Astrocyte (in vitro differentiated cells and primary cell): ENCODE measurements at regions not wholly inside any gene's neighbourhood (a gene's known extent, or its start where the extent isn't known, plus 50 kb on each side); places are given as distances from the start of the nearest gene placed in this dataset.
"Not testable (repeated sequence)": the region's sequence is repeated elsewhere in the genome, so short reads cannot be mapped to it uniquely, and the experiment has no call there.

Experiments used
- DNase-seq: peaks from one replicate; pipeline ENCODE4 v3.0.0-alpha.2; 2010; ENCODE audit warnings: low read depth
- FAIRE-seq: peaks from 2 replicates; lab custom pipeline; 2011; peaks lifted over from hg19 to GRCh38; lab: Jason Lieb, UNC
- H2AFZ ChIP-seq: 2 replicates; pipeline ENCODE4 v1.6.0; 2012; ENCODE audit warnings: low read depth, low read length, inconsistent platforms
- H3K27ac ChIP-seq: 2 replicates; pipeline ENCODE4 v1.5.1; 2011; ENCODE audit warnings: low read depth, low read length, inconsistent platforms
- H3K27me3 ChIP-seq: 2 replicates; pipeline ENCODE4 v1.6.0; 2011; ENCODE audit warnings: low read length, inconsistent platforms; ENCODE audit not compliant: insufficient read depth
- H3K36me3 ChIP-seq: 2 replicates; pipeline ENCODE4 v1.5.1; 2011; ENCODE audit warnings: low read length, inconsistent platforms; ENCODE audit not compliant: insufficient read depth
- H3K4me1 ChIP-seq: 2 replicates; pipeline ENCODE4 v1.5.1; 2011; ENCODE audit warnings: low read length, inconsistent platforms; ENCODE audit not compliant: insufficient read depth
- H3K4me2 ChIP-seq: 2 replicates; pipeline ENCODE4 v1.6.0; 2012; ENCODE audit warnings: low read length, inconsistent platforms
- H3K4me3 ChIP-seq: 2 replicates; pipeline ENCODE4 v1.5.1; 2011; ENCODE audit warnings: low read depth, mild to moderate bottlenecking, low read length, inconsistent platforms; ENCODE audit not compliant: insufficient read depth
- H3K79me2 ChIP-seq: 2 replicates; pipeline ENCODE4 v1.6.0; 2012; ENCODE audit warnings: mild to moderate bottlenecking, low read length, inconsistent platforms; ENCODE audit not compliant: insufficient read depth
- H3K9ac ChIP-seq: 2 replicates; pipeline ENCODE4 v1.6.0; 2012; ENCODE audit warnings: mild to moderate bottlenecking, low read length, inconsistent platforms
- H3K9me3 ChIP-seq: 2 replicates; pipeline ENCODE4 v1.5.1; 2012; ENCODE audit warnings: low read depth, mild to moderate bottlenecking, low read length, inconsistent platforms; ENCODE audit not compliant: insufficient read depth
- H4K20me1 ChIP-seq: 2 replicates; pipeline ENCODE4 v1.6.0; 2012; ENCODE audit warnings: low read length, inconsistent platforms; ENCODE audit not compliant: insufficient read depth
- H3K27ac Mint-ChIP-seq: one replicate; pipeline ENCODE4 v1.8.0; 2021; ENCODE audit warnings: mild to moderate bottlenecking, mixed read lengths; ENCODE audit not compliant: unreplicated experiment
- H3K27me3 Mint-ChIP-seq: one replicate; pipeline ENCODE4 v1.8.0; 2021; ENCODE audit warnings: low read depth, mixed read lengths; ENCODE audit not compliant: unreplicated experiment
- H3K36me3 Mint-ChIP-seq: one replicate; pipeline ENCODE4 v1.8.0; 2021; ENCODE audit warnings: low read depth, mixed read lengths; ENCODE audit not compliant: unreplicated experiment
- H3K4me1 Mint-ChIP-seq: one replicate; pipeline ENCODE4 v1.8.0; 2021; ENCODE audit warnings: low read depth, mixed read lengths; ENCODE audit not compliant: unreplicated experiment
- H3K4me3 Mint-ChIP-seq: one replicate; pipeline ENCODE4 v1.8.0; 2021; ENCODE audit warnings: mild to moderate bottlenecking, moderate library complexity, mixed read lengths; ENCODE audit not compliant: unreplicated experiment
- H3K9me3 Mint-ChIP-seq: one replicate; pipeline ENCODE4 v1.8.0; 2021; ENCODE audit warnings: mild to moderate bottlenecking, mixed read lengths; ENCODE audit not compliant: unreplicated experiment
- EZH2 ChIP-seq: IDR thresholded peaks from 2 replicates; pipeline ENCODE4 v1.6.1; 2012; ENCODE audit warnings: mild to moderate bottlenecking, low read length, inconsistent platforms; ENCODE audit not compliant: insufficient read depth
- TF ChIP-seq, protein P1 (sequence below): IDR thresholded peaks from 2 replicates; pipeline ENCODE4 v1.5.1; 2011; ENCODE audit warnings: low read depth, mild to moderate bottlenecking, inconsistent platforms, low read length, moderate library complexity; ENCODE audit not compliant: insufficient read depth

- no peak for DNase-seq
- Mint-ChIP-seq H3K4me3 (no peak overlapping the region), H3K27ac (no peak overlapping the region), H3K36me3 (no peaks in the 10 kb centered on the region), H3K9me3 (peaks cover 2% of the 10 kb centered on the region), H3K27me3 (no peaks in the 10 kb centered on the region), H3K4me1 (no peaks in the 10 kb centered on the region)
- no peaks in the 10 kb centered on the region for H3K36me3 ChIP-seq
- H3K27ac ChIP-seq, result no peak overlapping the region
- no peaks in the 10 kb centered on the region for H4K20me1 ChIP-seq
- TF ChIP-seq EZH2, result no peak
- TF ChIP-seq, protein P1, sequence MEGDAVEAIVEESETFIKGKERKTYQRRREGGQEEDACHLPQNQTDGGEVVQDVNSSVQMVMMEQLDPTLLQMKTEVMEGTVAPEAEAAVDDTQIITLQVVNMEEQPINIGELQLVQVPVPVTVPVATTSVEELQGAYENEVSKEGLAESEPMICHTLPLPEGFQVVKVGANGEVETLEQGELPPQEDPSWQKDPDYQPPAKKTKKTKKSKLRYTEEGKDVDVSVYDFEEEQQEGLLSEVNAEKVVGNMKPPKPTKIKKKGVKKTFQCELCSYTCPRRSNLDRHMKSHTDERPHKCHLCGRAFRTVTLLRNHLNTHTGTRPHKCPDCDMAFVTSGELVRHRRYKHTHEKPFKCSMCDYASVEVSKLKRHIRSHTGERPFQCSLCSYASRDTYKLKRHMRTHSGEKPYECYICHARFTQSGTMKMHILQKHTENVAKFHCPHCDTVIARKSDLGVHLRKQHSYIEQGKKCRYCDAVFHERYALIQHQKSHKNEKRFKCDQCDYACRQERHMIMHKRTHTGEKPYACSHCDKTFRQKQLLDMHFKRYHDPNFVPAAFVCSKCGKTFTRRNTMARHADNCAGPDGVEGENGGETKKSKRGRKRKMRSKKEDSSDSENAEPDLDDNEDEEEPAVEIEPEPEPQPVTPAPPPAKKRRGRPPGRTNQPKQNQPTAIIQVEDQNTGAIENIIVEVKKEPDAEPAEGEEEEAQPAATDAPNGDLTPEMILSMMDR, result no peak
- no peak overlapping the region for H3K9ac ChIP-seq
- no peak overlapping the region for H3K4me3 ChIP-seq
- FAIRE-seq, result no peak
- no peaks in the 10 kb centered on the region for H3K27me3 ChIP-seq
- H3K4me1 ChIP-seq, result no peaks in the 10 kb centered on the region
- no peaks in the 10 kb centered on the region for H3K79me2 ChIP-seq
- no peak overlapping the region for H3K4me2 ChIP-seq
- no peak overlapping the region for H2AFZ ChIP-seq
- no peaks in the 10 kb centered on the region for H3K9me3 ChIP-seq
Observed at GRCh38 chrX:33906971-33907370, 225.1 kb downstream of the FAM47A start.

DNA sequence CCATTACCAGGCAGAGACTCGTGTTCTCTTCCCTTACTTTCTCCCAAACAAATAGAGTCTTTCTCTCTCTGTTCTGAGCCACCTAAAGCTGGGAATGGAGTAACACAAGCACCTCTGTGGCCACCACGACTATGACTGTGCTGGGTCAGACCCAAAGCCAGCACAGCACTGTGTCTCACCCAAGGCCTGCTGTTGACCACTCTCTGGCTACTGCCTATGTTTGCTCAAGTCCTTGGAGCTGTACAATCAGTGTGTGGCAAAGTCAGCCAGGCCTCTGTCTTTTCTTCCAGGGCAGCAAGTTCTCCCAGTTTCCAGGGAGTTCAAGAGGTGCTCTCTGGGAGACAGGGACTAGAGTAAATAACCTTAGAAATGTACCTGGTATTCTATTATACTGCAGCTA, 239.4 kb downstream of the FAM47A start:
- no peak overlapping the region for H3K4me3 Mint-ChIP-seq
- H3K4me3 ChIP-seq, result no peak overlapping the region
- H3K9me3 Mint-ChIP-seq, result no peaks in the 10 kb centered on the region

GRCh38 chrX:33855251-33855650, 276.9 kb downstream of the FAM47A start:
- Mint-ChIP-seq H3K4me1 (no peaks in the 10 kb centered on the region), H3K27ac (no peak overlapping the region)
- no peak overlapping the region for H3K4me3 ChIP-seq

More for the DNA sequence above, 239.4 kb downstream of the FAM47A start:
- H3K27ac ChIP-seq, result no peak overlapping the region
- no peak overlapping the region for H3K9ac ChIP-seq
- DNase-seq, result no peak
- no peak for TF ChIP-seq EZH2
- TF ChIP-seq, protein P1, result no peak
- no peak overlapping the region for H3K27ac Mint-ChIP-seq
- H3K9me3 ChIP-seq, result no peaks in the 10 kb centered on the region
- H3K27me3 ChIP-seq, result no peaks in the 10 kb centered on the region
- H3K4me1 Mint-ChIP-seq, result no peaks in the 10 kb centered on the region
- H2AFZ ChIP-seq, result no peak overlapping the region
- H4K20me1 ChIP-seq, result no peaks in the 10 kb centered on the region
- no peaks in the 10 kb centered on the region for H3K79me2 ChIP-seq
- no peaks in the 10 kb centered on the region for H3K36me3 ChIP-seq
- no peak overlapping the region for H3K4me2 ChIP-seq
- FAIRE-seq, result no peak
- H3K4me1 ChIP-seq, result no peaks in the 10 kb centered on the region
- no peaks in the 10 kb centered on the region for H3K27me3 Mint-ChIP-seq
- no peaks in the 10 kb centered on the region for H3K36me3 Mint-ChIP-seq

DNA sequence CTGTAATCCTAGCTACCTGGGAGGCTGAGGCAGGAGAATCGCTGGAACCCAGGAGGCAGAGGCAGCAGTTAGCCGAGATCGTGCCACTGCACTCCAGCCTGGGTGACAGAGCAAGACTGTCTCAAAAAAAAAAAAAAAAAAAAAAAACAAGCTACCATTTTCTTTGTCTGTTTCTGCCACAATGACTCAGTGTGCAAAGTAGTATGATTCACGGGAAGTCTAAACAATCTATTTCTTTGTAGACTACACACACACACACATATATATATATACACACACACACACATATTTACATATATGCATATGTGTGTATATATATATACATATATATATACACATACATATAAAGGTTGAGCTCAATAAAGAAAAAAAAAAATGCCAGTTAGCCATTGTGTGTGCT, 280.0 kb downstream of the FAM47A start:
- H3K9ac ChIP-seq, H3K27me3 Mint-ChIP-seq, H3K4me3 Mint-ChIP-seq, H3K27me3 ChIP-seq, H3K36me3 ChIP-seq, H3K4me2 ChIP-seq, FAIRE-seq, H2AFZ ChIP-seq, H3K4me3 ChIP-seq, DNase-seq, H3K4me1 ChIP-seq, H3K27ac ChIP-seq, H3K36me3 Mint-ChIP-seq, H3K4me1 Mint-ChIP-seq, H3K9me3 Mint-ChIP-seq, H3K27ac Mint-ChIP-seq, H3K9me3 ChIP-seq, H3K79me2 ChIP-seq, H4K20me1 ChIP-seq: not testable (repeated sequence)

More at GRCh38 chrX:33855251-33855650, 276.9 kb downstream of the FAM47A start:
- H3K27ac ChIP-seq, result no peak overlapping the region
- Mint-ChIP-seq H3K9me3 (no peaks in the 10 kb centered on the region), H3K36me3 (no peaks in the 10 kb centered on the region), H3K27me3 (no peaks in the 10 kb centered on the region), H3K4me3 (no peak overlapping the region)
- DNase-seq, result no peak
- no peaks in the 10 kb centered on the region for H3K36me3 ChIP-seq
- no peaks in the 10 kb centered on the region for H3K79me2 ChIP-seq
- H3K4me2 ChIP-seq, result no peak overlapping the region
- no peaks in the 10 kb centered on the region for H3K9me3 ChIP-seq
- H4K20me1 ChIP-seq, result no peaks in the 10 kb centered on the region
- no peak overlapping the region for H2AFZ ChIP-seq
- TF ChIP-seq, protein P1, result no peak
- TF ChIP-seq EZH2, result no peak
- no peaks in the 10 kb centered on the region for H3K4me1 ChIP-seq
- H3K27me3 ChIP-seq, result no peaks in the 10 kb centered on the region
- FAIRE-seq, result no peak
- H3K9ac ChIP-seq, result no peak overlapping the region
